Mammary epithelial cell (primary cell): ENCODE measurements at regions not wholly inside any gene's neighbourhood (a gene's known extent, or its start where the extent isn't known, plus 50 kb on each side); places are given as distances from the start of the nearest gene placed in this dataset.

Source experiments
- CTCF ChIP-seq, 2 donors: IDR thresholded peaks in 1 of 2; conservative IDR thresholded peaks in 1 of 2; 2 replicates each; pipeline ENCODE4 v1.5.1; 2011 to 2012; ENCODE audit warnings: inconsistent platforms in 2 of 2, low read length in 2 of 2, mild to moderate bottlenecking in 2 of 2, control low read depth in 1 of 2, low read depth in 1 of 2; ENCODE audit not compliant: insufficient read depth in 1 of 2; ENCODE audit errors: extremely low read depth in 1 of 2
- EZH2 ChIP-seq: IDR thresholded peaks from 2 replicates; pipeline ENCODE4 v1.6.1; 2012; ENCODE audit warnings: low read length, inconsistent platforms, borderline replicate concordance

GRCh38 chr4:44071959-44072955 is 376.4 kb downstream of the KCTD8 start:
- TF ChIP-seq CTCF (conservative IDR thresholded peaks at IDR 0.05 in 1 of 2, IDR thresholded peaks at IDR 0.05 in 1 of 2; ENCODE audit: extremely low read depth in 1 of 2, insufficient read depth in 1 of 2, low read depth in 1 of 2, low read length in 2 of 2), result no peak
- no peak for TF ChIP-seq EZH2
